Smooth muscle cell (in vitro differentiated cells): ENCODE measurements at regions not wholly inside any gene's neighbourhood (a gene's known extent, or its start where the extent isn't known, plus 50 kb on each side); places are given as distances from the start of the nearest gene placed in this dataset.
"Not testable (repeated sequence)": the region's sequence is repeated elsewhere in the genome, so short reads cannot be mapped to it uniquely, and the experiment has no call there.

Experiments
- DNase-seq: peaks from one replicate; lab custom pipeline; 2025; ENCODE audit not compliant: unreplicated experiment; lab: John Stamatoyannopoulos, UW
- H2AFZ ChIP-seq: fragments of 200-600 bp; sonication (generic); 2 replicates; pipeline ENCODE4 v1.6.0; 2016; ENCODE audit warnings: antibody characterized with exemption, low read depth, mild to moderate bottlenecking
- H3F3A ChIP-seq: fragments of 200-600 bp; sonication (generic); 2 replicates; pipeline ENCODE4 v1.6.0; 2017; ENCODE audit warnings: antibody characterized with exemption, low read depth
- H3K27ac ChIP-seq: fragments of 200-600 bp; sonication (generic); 2 replicates; pipeline ENCODE4 v1.5.1; 2016; ENCODE audit warnings: low read depth, mild to moderate bottlenecking
- H3K27me3 ChIP-seq: fragments of 200-600 bp; sonication (generic); 2 replicates; pipeline ENCODE4 v1.6.1; 2016; ENCODE audit warnings: low read depth, mild to moderate bottlenecking
- H3K36me3 ChIP-seq: fragments of 200-600 bp; sonication (generic); 2 replicates; pipeline ENCODE4 v1.5.1; 2016; ENCODE audit warnings: low read depth
- H3K4me1 ChIP-seq: fragments of 200-600 bp; sonication (generic); 2 replicates; pipeline ENCODE4 v1.5.1; 2016; ENCODE audit warnings: low read depth
- H3K4me2 ChIP-seq: fragments of 200-600 bp; sonication (generic); 2 replicates; pipeline ENCODE4 v1.6.0; 2016; ENCODE audit warnings: mild to moderate bottlenecking
- H3K4me3 ChIP-seq: fragments of 200-600 bp; sonication (generic); 2 replicates; pipeline ENCODE4 v1.5.1; 2016; ENCODE audit warnings: mild to moderate bottlenecking
- H3K79me2 ChIP-seq: fragments of 200-600 bp; sonication (generic); 2 replicates; pipeline ENCODE4 v1.6.0; 2016; ENCODE audit warnings: low read depth, mild to moderate bottlenecking
- H3K9ac ChIP-seq: fragments of 200-600 bp; sonication (generic); 2 replicates; pipeline ENCODE4 v1.6.0; 2016; ENCODE audit warnings: low read depth
- H3K9me3 ChIP-seq: fragments of 200-600 bp; sonication (generic); replicated peaks from 2 replicates; pipeline ENCODE4 v1.5.1; 2016; ENCODE audit warnings: low read depth
- H4K20me1 ChIP-seq: fragments of 200-600 bp; sonication (generic); 2 replicates; pipeline ENCODE4 v1.6.0; 2016; ENCODE audit warnings: low read depth
- CTCF ChIP-seq: fragments of 200-600 bp; sonication (generic); IDR thresholded peaks from 2 replicates; pipeline ENCODE4 v1.5.1; 2017; ENCODE audit warnings: borderline replicate concordance, mild to moderate bottlenecking, antibody characterized with exemption; ENCODE audit not compliant: insufficient read depth, poor library complexity, severe bottlenecking
- WGBS: methylation state at CpG from one replicate; pipeline ENCODE4 v1.1.7; 2016; ENCODE audit warnings: low lambda C conversion rate; 5-methylcytosine and 5-hydroxymethylcytosine counted together

GRCh38 chr3:26233374-26233773 is 389.2 kb upstream of the LRRC3B start:
- H3K79me2 ChIP-seq: no peaks in the 10 kb centered on the region
- H3K9me3 ChIP-seq: no peaks in the 10 kb centered on the region
- H3K27ac ChIP-seq: no peak overlapping the region
- H3K4me2 ChIP-seq: no peak overlapping the region
- no peaks in the 10 kb centered on the region for H3K4me1 ChIP-seq
- H4K20me1 ChIP-seq: no peaks in the 10 kb centered on the region
- H3F3A ChIP-seq: no peaks in the 10 kb centered on the region
- H3K36me3 ChIP-seq: no peaks in the 10 kb centered on the region
- H2AFZ ChIP-seq: no peak overlapping the region
- no peak overlapping the region for H3K4me3 ChIP-seq
- no peak overlapping the region for H3K9ac ChIP-seq
- TF ChIP-seq CTCF: no peak
- DNase-seq: no peak
- 95% methylated on average over 4 of the region's 4 CpGs for WGBS
- no peaks in the 10 kb centered on the region for H3K27me3 ChIP-seq

- Histone ChIP-seq H2AFZ (no peak overlapping the region), H3K4me1 (no peaks in the 10 kb centered on the region), H3K36me3 (no peaks in the 10 kb centered on the region), H3K79me2 (no peaks in the 10 kb centered on the region), H3K27ac (no peak overlapping the region), H3K4me2 (no peak overlapping the region), H3K27me3 (no peaks in the 10 kb centered on the region), H3K9ac (no peak overlapping the region), H4K20me1 (no peaks in the 10 kb centered on the region), H3K9me3 (no peaks in the 10 kb centered on the region), H3F3A (no peaks in the 10 kb centered on the region), H3K4me3 (no peak overlapping the region)
- no peak for DNase-seq
- 82% methylated on average over 2 of the region's 2 CpGs for WGBS
- TF ChIP-seq CTCF: no peak
These were observed 386.0 kb upstream of the LRRC3B start for GRCh38 chr3:26236531-26236930.

DNA sequence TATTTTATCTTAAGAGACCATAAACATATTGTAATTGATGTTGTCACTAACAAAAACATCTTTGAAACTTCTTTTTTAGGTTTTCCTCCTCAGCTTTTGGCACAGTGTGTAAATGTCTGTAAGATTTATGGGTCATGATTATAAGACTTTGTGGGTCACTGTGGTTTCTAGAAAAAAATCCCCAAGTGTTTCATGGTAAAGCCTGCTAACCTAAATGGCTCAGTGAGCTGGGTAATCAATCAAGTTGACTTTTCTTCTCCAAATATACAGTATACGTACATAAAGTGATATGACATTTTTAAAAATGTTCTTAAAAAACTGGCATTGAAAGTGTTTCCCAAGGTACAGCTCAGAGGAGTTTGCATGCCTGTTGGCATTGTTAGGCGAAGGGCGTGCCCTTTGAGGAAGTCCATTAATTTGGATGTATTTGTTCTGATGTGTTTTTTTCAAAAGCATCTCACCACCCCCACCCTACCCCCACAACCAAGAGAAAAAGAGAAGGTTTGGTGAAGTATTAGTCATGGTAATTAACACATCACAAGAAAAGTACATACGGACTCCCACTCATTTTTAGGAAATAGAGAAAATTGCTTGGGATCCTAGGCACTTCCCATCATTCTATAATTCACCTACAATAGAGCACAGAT is 385.4 kb upstream of the LRRC3B start:
- H3K36me3 ChIP-seq: no peaks in the 10 kb centered on the region
- H3K27ac ChIP-seq: no peak overlapping the region
- no peaks in the 10 kb centered on the region for H3F3A ChIP-seq
- H2AFZ ChIP-seq: no peak overlapping the region
- H3K9me3 ChIP-seq: no peaks in the 10 kb centered on the region
- no peak for DNase-seq
- no peaks in the 10 kb centered on the region for H3K4me1 ChIP-seq
- no peak overlapping the region for H3K4me2 ChIP-seq
- H3K79me2 ChIP-seq: no peaks in the 10 kb centered on the region
- no peak overlapping the region for H3K9ac ChIP-seq
- 58% methylated on average over 4 of the region's 4 CpGs for WGBS
- TF ChIP-seq CTCF: no peak
- H3K27me3 ChIP-seq: no peaks in the 10 kb centered on the region
- no peaks in the 10 kb centered on the region for H4K20me1 ChIP-seq
- no peak overlapping the region for H3K4me3 ChIP-seq

DNA sequence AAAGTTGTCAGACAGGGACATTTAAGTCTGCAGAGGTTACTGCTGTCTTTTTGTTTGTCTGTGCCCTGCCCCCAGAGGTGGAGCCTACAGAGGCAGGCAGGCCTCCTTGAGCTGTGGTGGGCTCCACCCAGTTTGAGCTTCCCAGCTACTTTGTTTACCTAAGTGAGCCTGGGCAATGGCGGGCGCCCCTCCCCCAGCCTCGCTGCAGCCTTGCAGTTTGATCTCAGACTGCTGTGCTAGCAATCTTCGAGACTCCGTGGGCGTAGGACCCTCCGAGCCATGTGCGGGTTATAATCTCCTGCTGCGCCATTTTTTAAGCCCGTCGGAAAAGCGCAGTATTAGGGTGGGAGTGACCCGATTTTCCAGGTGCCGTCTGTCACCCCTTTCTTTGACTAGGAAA is 378.0 kb upstream of the LRRC3B start:
- H3K9ac ChIP-seq, H2AFZ ChIP-seq, DNase-seq, H3K36me3 ChIP-seq, H4K20me1 ChIP-seq, H3K79me2 ChIP-seq, H3K4me3 ChIP-seq, H3K4me2 ChIP-seq, H3K4me1 ChIP-seq, H3K27me3 ChIP-seq, H3F3A ChIP-seq, H3K27ac ChIP-seq, H3K9me3 ChIP-seq: not testable (repeated sequence)
- WGBS: 95% methylated on average over 14 of the region's 14 CpGs
